Bronchial epithelial cell (primary cell): ENCODE measurements at regions not wholly inside any gene's neighbourhood (a gene's known extent, or its start where the extent isn't known, plus 50 kb on each side); places are given as distances from the start of the nearest gene placed in this dataset.

Experiments used
- DNase-seq: peaks from one replicate; pipeline ENCODE4 v3.0.0-alpha.2; 2010; ENCODE audit warnings: low read depth
- FAIRE-seq: peaks from 2 replicates; lab custom pipeline; 2011; peaks lifted over from hg19 to GRCh38; lab: Jason Lieb, UNC
- H3K27me3 ChIP-seq: 2 replicates; pipeline ENCODE4 v1.5.1; 2011; ENCODE audit warnings: low read length; ENCODE audit not compliant: control insufficient read depth, insufficient read depth
- H3K36me3 ChIP-seq: 2 replicates; pipeline ENCODE4 v1.5.1; 2011; ENCODE audit warnings: low read length; ENCODE audit not compliant: control insufficient read depth, insufficient read depth
- H3K4me3 ChIP-seq: 2 replicates; pipeline ENCODE4 v1.5.1; 2011; ENCODE audit warnings: mild to moderate bottlenecking, low read depth, low read length, control low read depth
- CTCF ChIP-seq: IDR thresholded peaks from 2 replicates; pipeline ENCODE4 v1.5.1; 2011; ENCODE audit warnings: mild to moderate bottlenecking, moderate library complexity, low read length, control low read depth, inconsistent platforms; ENCODE audit not compliant: insufficient read depth, severe bottlenecking

DNA sequence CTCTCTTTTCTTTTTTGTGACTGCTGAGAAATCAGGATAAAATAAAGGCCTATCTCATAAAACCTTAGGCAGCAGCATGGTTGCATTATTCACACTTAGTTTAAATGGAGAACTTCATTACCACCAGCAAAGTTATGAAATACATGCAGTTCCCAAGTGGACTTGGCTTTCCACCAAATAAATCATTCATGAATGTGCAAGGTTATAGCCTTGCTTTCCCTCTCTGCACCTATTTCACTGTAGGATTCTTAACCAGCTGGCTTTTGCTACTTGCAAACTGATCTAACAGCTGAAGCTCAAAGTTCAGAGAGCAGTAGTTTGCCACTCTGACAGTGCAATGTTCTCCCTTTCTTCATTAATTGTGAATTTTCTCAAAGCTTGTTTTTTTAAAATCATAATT is 140.1 kb upstream of the SMIM31 start:
- H3K4me3 ChIP-seq = no peak overlapping the region
- H3K27me3 ChIP-seq = no peaks in the 10 kb centered on the region
- no peak for TF ChIP-seq CTCF
- no peak for FAIRE-seq
- no peaks in the 10 kb centered on the region for H3K36me3 ChIP-seq
- peak; percentile 48 for DNase-seq

- TF ChIP-seq CTCF = no peak
Measured at GRCh38 chr4:164614329-164614728, 139.6 kb upstream of the SMIM31 start.

GRCh38 chr4:164614999-164615398 is 138.9 kb upstream of the SMIM31 start:
- H3K27me3 ChIP-seq = no peaks in the 10 kb centered on the region

More at GRCh38 chr4:164614329-164614728, 139.6 kb upstream of the SMIM31 start:
- Histone ChIP-seq H3K4me3 (no peak overlapping the region), H3K36me3 (no peaks in the 10 kb centered on the region), H3K27me3 (no peaks in the 10 kb centered on the region)
- FAIRE-seq (no peak), DNase-seq (no peak)

GRCh38 chr4:164615964-164616363 is 138.0 kb upstream of the SMIM31 start:
- Histone ChIP-seq H3K27me3 (no peaks in the 10 kb centered on the region), H3K4me3 (no peak overlapping the region), H3K36me3 (no peaks in the 10 kb centered on the region)
- FAIRE-seq = no peak
- no peak for TF ChIP-seq CTCF
- DNase-seq = peak; percentile 8

More at GRCh38 chr4:164614999-164615398, 138.9 kb upstream of the SMIM31 start:
- Histone ChIP-seq H3K4me3 (no peak overlapping the region), H3K36me3 (no peaks in the 10 kb centered on the region)
- TF ChIP-seq CTCF = no peak
- DNase-seq = no peak
- FAIRE-seq = no peak

GRCh38 chr4:164616961-164617360 is 137.0 kb upstream of the SMIM31 start:
- FAIRE-seq (no peak), DNase-seq (no peak)
- TF ChIP-seq CTCF = no peak
- no peaks in the 10 kb centered on the region for H3K27me3 ChIP-seq
- no peaks in the 10 kb centered on the region for H3K36me3 ChIP-seq
- H3K4me3 ChIP-seq = no peak overlapping the region

GRCh38 chr4:164617426-164617825 is 136.5 kb upstream of the SMIM31 start:
- Histone ChIP-seq H3K27me3 (no peaks in the 10 kb centered on the region), H3K36me3 (no peaks in the 10 kb centered on the region), H3K4me3 (no peak overlapping the region)
- TF ChIP-seq CTCF = no peak
- no peak for FAIRE-seq
- DNase-seq = no peak
